K562 (cell line): ENCODE measurements at regions not wholly inside any gene's neighbourhood (a gene's known extent, or its start where the extent isn't known, plus 50 kb on each side); places are given as distances from the start of the nearest gene placed in this dataset.

Source experiments
- ZBTB33 ChIP-seq: sonication (generic); formaldehyde crosslinking; IDR thresholded peaks from 2 replicates; pipeline ENCODE4 v1.8.1; 2023; ENCODE audit warnings: mild to moderate bottlenecking, missing genetic modification reagents
- ZNF41 ChIP-seq: fragments of 250-450 bp; sonication (Bioruptor Pico); conservative IDR thresholded peaks from 2 replicates; pipeline ENCODE4 v1.4.0; 2020; ENCODE audit warnings: mild to moderate bottlenecking
- TF ChIP-seq, protein P1 (sequence below): fragments of 450-650 bp; IDR thresholded peaks from 2 replicates; pipeline ENCODE4 v1.6.1; 2016; ENCODE audit warnings: mild to moderate bottlenecking, moderate library complexity
- TF ChIP-seq, protein P2 (sequence below): IDR thresholded peaks from 2 replicates; pipeline ENCODE4 v1.6.1; 2014; ENCODE audit warnings: antibody characterized with exemption

GRCh38 chr2:62624855-62625254 lies 80.7 kb upstream of the EHBP1 start (continued):
- TF ChIP-seq ZBTB33 (CRISPR knock-in tag) (no peak), ZNF41 (CRISPR knock-in tag) (no peak)
- TF ChIP-seq, protein P1, sequence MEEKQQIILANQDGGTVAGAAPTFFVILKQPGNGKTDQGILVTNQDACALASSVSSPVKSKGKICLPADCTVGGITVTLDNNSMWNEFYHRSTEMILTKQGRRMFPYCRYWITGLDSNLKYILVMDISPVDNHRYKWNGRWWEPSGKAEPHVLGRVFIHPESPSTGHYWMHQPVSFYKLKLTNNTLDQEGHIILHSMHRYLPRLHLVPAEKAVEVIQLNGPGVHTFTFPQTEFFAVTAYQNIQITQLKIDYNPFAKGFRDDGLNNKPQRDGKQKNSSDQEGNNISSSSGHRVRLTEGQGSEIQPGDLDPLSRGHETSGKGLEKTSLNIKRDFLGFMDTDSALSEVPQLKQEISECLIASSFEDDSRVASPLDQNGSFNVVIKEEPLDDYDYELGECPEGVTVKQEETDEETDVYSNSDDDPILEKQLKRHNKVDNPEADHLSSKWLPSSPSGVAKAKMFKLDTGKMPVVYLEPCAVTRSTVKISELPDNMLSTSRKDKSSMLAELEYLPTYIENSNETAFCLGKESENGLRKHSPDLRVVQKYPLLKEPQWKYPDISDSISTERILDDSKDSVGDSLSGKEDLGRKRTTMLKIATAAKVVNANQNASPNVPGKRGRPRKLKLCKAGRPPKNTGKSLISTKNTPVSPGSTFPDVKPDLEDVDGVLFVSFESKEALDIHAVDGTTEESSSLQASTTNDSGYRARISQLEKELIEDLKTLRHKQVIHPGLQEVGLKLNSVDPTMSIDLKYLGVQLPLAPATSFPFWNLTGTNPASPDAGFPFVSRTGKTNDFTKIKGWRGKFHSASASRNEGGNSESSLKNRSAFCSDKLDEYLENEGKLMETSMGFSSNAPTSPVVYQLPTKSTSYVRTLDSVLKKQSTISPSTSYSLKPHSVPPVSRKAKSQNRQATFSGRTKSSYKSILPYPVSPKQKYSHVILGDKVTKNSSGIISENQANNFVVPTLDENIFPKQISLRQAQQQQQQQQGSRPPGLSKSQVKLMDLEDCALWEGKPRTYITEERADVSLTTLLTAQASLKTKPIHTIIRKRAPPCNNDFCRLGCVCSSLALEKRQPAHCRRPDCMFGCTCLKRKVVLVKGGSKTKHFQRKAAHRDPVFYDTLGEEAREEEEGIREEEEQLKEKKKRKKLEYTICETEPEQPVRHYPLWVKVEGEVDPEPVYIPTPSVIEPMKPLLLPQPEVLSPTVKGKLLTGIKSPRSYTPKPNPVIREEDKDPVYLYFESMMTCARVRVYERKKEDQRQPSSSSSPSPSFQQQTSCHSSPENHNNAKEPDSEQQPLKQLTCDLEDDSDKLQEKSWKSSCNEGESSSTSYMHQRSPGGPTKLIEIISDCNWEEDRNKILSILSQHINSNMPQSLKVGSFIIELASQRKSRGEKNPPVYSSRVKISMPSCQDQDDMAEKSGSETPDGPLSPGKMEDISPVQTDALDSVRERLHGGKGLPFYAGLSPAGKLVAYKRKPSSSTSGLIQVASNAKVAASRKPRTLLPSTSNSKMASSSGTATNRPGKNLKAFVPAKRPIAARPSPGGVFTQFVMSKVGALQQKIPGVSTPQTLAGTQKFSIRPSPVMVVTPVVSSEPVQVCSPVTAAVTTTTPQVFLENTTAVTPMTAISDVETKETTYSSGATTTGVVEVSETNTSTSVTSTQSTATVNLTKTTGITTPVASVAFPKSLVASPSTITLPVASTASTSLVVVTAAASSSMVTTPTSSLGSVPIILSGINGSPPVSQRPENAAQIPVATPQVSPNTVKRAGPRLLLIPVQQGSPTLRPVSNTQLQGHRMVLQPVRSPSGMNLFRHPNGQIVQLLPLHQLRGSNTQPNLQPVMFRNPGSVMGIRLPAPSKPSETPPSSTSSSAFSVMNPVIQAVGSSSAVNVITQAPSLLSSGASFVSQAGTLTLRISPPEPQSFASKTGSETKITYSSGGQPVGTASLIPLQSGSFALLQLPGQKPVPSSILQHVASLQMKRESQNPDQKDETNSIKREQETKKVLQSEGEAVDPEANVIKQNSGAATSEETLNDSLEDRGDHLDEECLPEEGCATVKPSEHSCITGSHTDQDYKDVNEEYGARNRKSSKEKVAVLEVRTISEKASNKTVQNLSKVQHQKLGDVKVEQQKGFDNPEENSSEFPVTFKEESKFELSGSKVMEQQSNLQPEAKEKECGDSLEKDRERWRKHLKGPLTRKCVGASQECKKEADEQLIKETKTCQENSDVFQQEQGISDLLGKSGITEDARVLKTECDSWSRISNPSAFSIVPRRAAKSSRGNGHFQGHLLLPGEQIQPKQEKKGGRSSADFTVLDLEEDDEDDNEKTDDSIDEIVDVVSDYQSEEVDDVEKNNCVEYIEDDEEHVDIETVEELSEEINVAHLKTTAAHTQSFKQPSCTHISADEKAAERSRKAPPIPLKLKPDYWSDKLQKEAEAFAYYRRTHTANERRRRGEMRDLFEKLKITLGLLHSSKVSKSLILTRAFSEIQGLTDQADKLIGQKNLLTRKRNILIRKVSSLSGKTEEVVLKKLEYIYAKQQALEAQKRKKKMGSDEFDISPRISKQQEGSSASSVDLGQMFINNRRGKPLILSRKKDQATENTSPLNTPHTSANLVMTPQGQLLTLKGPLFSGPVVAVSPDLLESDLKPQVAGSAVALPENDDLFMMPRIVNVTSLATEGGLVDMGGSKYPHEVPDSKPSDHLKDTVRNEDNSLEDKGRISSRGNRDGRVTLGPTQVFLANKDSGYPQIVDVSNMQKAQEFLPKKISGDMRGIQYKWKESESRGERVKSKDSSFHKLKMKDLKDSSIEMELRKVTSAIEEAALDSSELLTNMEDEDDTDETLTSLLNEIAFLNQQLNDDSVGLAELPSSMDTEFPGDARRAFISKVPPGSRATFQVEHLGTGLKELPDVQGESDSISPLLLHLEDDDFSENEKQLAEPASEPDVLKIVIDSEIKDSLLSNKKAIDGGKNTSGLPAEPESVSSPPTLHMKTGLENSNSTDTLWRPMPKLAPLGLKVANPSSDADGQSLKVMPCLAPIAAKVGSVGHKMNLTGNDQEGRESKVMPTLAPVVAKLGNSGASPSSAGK = no peak
- TF ChIP-seq, protein P2, sequence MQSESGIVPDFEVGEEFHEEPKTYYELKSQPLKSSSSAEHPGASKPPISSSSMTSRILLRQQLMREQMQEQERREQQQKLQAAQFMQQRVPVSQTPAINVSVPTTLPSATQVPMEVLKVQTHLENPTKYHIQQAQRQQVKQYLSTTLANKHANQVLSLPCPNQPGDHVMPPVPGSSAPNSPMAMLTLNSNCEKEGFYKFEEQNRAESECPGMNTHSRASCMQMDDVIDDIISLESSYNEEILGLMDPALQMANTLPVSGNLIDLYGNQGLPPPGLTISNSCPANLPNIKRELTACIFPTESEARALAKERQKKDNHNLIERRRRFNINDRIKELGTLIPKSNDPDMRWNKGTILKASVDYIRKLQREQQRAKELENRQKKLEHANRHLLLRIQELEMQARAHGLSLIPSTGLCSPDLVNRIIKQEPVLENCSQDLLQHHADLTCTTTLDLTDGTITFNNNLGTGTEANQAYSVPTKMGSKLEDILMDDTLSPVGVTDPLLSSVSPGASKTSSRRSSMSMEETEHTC = no peak
- TF ChIP-seq, all 486 proteins: peak for 0
